Tibial nerve (tissue), 4 donors: ENCODE measurements at regions not wholly inside any gene's neighbourhood (a gene's known extent, or its start where the extent isn't known, plus 50 kb on each side); places are given as distances from the start of the nearest gene placed in this dataset.

Experiments used
- CTCF ChIP-seq, 5 experiments: fragments of 200-600 bp in 3 of 5; fragments of 450-650 bp in 2 of 5; sonication (generic) in 3 of 5; IDR thresholded peaks; one replicate each; pipeline ENCODE4 v1.5.1; 2016 to 2019; ENCODE audit warnings: antibody characterized with exemption in 5 of 5, mild to moderate bottlenecking in 3 of 5, moderate library complexity in 2 of 5
- EP300 ChIP-seq, 2 donors: sonication (generic); formaldehyde crosslinking; IDR thresholded peaks; one replicate each; pipeline ENCODE4 v1.6.1; 2017; ENCODE audit warnings: antibody characterized with exemption in 2 of 2, mild to moderate bottlenecking in 1 of 2
- POLR2A ChIP-seq, 2 donors: fragments of 450-650 bp; IDR thresholded peaks; one replicate each; pipeline ENCODE4 v1.6.1; 2017; ENCODE audit warnings: antibody characterized with exemption in 2 of 2, mild to moderate bottlenecking in 2 of 2, moderate library complexity in 2 of 2

GRCh38 chr17:69898601-69899000 is 176.4 kb upstream of the KCNJ16 start:
- TF ChIP-seq CTCF (IDR thresholded peaks at IDR 0.05) (no peak), POLR2A (IDR thresholded peaks at IDR 0.05) (no peak), EP300 (IDR thresholded peaks at IDR 0.05) (no peak)
